Astrocyte (in vitro differentiated cells and primary cell): ENCODE measurements at regions not wholly inside any gene's neighbourhood (a gene's known extent, or its start where the extent isn't known, plus 50 kb on each side); places are given as distances from the start of the nearest gene placed in this dataset.
"Not testable (repeated sequence)": the region's sequence is repeated elsewhere in the genome, so short reads cannot be mapped to it uniquely, and the experiment has no call there.

Source experiments
- CTCF ChIP-seq: IDR thresholded peaks from 2 replicates; pipeline ENCODE4 v1.5.1; 2011; ENCODE audit warnings: low read depth, mild to moderate bottlenecking, inconsistent platforms, low read length, moderate library complexity; ENCODE audit not compliant: insufficient read depth
- EZH2 ChIP-seq: IDR thresholded peaks from 2 replicates; pipeline ENCODE4 v1.6.1; 2012; ENCODE audit warnings: mild to moderate bottlenecking, low read length, inconsistent platforms; ENCODE audit not compliant: insufficient read depth

GRCh38 chr5:177927500-177927899, 68.5 kb downstream of the PROP1 start:
- TF ChIP-seq CTCF, EZH2: not testable (repeated sequence)
